ENCODE measurements at regions not wholly inside any gene's neighbourhood (a gene's known extent, or its start where the extent isn't known, plus 50 kb on each side); places are given as distances from the start of the nearest gene placed in this dataset.
"Not testable (repeated sequence)": the region's sequence is repeated elsewhere in the genome, so short reads cannot be mapped to it uniquely, and the experiment has no call there.

DNA sequence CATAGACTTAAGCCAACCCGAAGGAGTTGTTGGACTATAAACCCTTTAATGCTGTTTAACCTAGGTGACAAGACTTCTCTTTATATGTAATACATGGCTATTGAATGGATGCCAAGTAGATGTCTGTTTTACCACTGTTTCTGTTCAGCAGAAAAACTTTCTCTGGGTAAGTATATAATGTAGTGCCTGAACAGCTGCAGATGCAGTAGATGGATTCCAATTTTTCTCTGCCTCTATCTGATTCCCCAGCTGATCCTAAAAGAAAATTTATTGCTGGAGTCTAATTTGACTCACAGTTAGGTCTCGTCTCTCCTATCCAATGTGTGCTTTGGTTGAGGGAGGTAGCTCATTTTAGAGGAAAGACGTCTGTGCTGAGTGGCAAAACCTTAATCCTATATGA lies 256.5 kb upstream of the CBLB start:
- DNase-seq = no peak

DNA sequence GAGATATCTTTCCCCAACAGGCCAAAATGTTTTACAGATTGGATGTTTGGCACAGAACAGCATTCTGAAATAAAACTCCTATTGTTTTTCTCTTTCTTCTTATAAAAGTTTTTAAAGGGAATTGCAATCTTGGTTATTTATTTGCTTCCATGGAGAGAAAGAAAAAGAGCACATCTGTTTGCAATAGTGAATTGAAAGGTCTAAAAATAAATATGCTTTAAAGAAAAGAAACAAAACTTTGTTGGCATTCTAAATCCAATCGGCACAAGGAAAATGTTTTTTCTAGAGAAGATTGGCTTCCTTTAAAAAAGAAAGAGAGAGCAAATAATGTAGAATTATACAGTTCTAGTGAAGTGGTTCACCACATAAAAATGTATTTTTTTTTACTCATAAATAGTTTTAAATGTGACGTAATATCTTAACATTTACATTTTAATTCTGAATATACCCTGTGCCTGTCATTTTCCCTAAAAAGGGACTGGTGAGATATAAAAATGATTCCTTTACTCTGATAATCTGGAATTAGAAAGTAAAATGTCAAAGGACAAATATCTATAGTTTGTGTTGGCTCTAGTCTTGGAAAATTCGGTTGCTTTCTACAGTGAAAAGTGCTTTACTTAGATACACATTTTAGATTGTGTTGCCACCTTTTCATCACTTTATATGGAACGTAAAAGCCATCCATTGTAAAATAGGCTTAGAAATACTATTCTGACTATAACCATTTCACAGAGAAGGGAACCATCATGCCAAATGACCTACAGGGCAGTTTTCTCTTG lies 257.4 kb upstream of the CBLB start:
- no peak for DNase-seq

DNA sequence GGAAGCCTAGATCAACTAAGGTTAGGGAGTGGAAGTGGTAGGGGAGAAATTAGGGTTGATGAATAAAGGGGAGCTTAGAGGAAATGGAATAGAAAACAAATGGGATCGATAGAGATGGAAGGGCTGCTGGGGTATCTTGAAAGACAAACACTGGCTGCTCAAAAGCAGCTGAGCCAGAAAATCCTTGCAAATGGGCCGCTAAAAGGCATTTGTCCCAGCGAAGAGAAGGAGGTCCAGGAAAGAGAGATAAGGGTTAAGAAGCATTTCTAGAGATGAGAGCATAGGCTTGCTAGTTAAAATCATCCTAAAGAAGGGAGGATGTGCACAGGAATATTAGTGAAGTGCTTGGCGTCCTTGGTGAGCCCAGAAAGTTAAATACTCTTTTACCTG lies 258.0 kb upstream of the CBLB start:
- no peak for DNase-seq

DNA sequence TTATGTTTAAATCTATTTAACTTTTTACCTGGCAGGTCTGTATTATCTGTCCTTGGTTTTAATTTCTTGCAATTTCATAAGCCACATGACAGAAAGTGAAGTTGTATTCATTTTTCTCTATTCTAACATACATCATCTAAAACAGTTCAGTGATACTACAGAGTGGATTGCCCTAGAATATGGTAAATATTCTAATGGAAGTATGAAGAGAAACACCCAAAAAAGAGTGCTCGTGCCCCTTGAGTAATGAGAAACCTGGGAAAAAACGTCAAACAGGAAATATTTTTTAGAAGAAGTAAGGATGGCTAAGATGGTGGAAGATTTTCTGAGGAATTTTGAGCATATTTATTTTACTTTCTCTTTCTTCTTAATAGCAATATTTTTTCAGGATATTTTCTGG lies 261.1 kb upstream of the CBLB start:
- DNase-seq = no peak

DNA sequence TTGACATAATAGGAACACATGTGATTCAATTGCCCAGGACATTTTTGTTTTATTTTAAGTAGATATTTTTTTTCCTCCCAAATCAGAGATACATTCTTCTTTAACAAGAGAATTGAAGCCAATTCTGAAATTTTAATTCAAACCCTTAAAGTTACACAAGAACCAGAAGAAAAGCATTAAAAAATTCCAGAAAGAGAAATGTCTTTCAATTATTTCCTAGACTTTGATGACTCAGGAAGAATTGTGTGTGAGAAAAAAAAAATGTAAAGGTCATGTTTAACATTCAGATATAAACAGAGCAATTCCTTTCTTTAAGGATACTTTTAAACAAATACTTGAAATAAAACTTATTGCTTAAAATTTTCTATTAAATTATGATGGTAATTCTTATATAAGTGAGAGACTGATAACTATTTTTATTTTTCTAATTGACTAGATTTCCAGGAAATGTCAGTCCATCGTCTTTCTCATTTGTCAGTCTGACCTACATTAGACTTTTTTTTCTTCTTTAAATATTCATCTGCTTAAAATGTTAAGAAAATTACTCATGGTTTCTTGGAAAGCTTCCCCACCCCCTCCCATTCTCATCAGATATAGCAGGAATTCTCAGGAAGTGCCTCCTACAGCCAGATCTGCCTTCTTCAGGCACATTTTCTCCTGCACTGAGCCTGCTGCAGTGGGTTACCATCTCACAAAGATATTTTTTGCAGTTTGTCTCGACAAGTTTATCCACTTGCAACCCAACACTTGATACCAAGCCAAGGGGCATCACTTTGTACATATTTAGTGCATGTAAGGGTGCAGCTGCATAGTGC lies 261.8 kb upstream of the CBLB start:
- no peak for DNase-seq

DNA sequence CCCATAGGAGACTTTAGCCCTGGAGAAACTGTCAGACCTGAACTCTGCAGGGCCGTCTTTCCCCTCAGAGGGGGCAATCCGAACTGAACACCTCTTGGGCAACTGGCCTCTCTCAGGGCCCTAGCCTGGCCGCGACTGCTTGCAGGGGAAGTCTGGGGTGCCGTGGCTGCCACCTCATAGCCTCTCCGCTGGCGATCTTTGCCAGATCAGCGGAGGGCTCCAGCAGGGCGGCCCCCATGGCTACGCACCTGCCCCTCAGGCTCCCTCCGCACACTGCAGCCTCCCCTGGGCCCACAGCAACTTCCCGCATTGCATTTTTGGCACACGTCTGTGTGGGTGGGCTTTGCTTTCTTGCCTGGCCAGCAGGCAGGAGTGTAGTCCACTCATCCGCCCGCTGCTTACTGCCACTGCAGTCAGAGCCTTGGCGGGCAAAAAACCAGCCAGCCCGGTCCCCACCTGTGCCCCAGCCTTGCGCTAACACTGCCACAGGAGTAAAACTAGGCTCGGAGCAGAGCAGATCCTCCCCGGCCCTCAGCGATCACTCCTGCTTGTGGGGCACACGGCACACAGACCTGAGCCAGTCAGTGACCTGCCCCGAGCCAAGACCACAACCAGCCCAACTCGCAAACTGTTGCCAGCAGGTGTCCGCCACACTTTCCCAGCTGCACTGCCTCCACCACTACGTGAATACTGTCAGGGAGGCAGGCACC lies 266.8 kb upstream of the CBLB start:
- DNase-seq = no peak

DNA sequence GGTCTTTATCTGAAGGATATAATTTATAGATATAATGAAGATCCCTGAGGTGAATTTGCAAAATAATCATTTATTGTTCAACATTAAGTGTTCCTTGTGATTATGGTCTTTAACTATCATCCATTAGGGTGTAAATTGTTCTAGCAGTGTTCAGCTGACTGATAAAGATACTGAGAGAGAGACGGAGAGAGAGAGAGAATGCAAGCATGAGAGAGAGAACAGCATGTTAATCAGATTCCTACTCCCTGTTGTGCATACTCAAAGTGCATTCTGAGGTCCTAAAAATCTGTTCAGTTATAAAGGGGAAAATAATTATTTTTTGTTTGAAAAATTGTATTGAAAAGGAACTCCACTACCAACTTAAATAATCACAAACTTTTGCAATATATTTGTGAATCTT lies 271.0 kb upstream of the CBLB start:
- DNase-seq = no peak

DNA sequence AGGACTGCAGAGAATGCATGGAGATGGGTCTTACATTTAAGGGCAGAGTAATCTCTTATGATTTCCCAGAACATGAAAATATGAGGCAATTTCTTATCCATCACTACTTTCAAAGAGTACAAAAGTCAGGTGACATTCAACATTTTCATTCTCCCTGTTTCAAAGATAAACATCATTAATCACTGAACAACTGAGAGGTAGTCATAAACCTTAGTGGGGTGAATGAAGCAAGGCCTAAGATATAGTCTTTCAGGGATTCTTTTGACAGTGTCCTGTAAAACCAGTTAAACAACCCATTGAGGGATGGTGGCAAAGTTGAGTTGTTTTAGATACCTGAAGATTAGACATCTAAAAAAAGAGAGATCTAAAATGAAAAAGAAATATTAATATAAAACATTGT lies 271.6 kb upstream of the CBLB start:
- DNase-seq = no peak

DNA sequence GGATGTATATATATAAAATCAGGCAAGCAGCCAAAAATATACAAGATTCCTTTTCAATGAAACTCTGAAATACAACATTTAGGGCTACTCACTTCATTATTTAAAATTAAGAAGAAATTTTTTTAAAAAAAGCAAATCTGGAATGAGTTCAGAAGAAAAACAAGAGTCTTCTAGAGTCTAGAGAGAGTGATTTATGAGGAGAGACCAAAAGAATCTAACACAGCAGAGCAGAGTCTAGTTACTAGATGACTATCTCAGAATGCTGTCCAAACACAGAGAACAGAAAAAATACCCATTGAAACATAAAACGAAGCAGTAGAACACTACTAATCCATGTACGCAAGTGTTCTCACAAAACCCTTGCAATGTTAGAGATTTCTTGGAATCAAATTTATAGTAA lies 275.2 kb upstream of the CBLB start:
- DNase-seq = no peak

DNA sequence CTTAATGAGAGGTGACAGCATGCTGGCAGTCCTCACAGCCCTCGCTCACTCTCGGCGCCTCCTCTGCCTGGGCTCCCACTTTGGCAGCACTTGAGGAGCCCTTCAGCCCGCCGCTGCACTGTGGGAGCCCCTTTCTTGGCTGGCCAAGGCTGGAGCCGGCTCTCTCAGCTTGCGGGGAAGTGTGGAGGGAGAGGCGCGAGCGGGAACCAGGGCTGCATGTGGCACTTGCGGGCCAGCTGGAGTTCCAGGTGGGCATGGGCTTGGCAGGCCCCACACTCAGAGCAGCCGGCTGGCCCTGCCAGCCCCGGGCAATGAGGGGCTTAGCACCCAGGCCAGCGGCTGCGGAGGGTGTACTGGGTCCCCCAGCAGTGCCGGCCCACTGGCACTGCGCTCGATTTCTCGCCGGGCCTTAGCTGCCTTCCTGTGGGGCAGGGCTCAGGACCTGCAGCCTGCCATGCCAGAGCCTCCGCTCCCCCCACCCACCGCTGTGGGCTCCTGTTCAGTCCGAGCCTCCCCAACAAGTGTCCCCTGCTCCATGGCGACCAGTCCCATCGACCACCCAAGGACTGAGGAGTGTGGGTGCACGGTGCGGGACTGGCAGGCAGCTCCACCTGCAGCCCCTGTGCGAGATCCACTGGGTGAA lies 279.7 kb upstream of the CBLB start:
- not testable (repeated sequence) for DNase-seq

DNA sequence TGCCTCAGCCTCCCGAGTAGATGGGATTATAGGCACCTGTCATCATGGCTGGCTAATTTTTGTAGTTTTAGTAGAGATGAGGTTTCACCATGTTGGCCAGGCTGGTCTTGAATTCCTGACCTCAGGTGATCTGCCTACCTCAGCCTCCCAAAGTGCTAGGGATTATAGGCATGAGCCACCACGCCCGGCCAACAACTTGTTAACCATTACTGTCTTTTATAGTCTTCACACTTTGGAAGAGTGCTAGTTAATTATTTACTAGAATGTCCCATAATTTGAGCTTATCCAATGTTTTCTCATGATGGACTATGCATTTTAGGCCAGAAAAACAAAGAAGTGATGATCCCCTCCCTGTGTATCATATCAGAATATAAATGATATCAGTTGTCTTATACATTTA lies 288.6 kb upstream of the CBLB start:
- DNase-seq = no peak

DNA sequence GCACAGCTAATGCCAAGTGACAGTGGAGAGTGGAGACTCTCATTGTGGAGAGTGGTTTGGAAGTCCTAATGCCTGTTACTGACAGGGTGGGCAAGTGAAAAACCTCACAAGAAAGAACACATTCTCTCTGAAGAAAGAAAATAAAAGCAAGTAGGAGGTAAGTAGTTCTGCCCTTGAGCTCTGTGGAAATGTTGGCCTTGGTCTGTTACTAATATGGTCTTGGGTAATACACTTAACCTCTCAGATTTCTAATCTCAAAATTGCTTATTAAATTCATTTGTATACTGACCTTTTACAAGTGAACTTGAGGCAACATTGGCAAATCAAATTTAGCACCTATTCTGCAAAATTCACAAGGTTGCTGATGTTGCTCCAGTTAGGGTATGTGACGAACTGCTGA lies 291.6 kb upstream of the CBLB start:
- no peak for DNase-seq

DNA sequence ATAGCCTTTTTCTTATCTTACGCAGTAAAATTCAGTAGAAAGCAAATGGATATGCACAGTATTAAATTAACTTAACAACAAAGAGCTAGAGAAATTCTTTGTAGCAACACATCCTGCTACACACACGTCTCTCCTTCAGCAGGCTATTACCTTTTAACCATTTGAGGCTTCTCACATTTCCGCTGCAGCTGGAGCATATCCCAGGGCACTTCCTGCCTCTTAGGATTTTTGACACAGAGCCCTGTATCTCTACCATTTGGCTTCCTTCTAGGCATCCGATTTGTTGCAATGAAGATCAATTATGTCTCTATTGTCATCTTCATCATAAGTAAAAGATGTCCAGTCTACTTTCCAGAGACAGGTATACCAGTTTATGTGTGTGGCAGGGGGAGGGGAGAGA lies 292.4 kb upstream of the CBLB start:
- DNase-seq = no peak

DNA sequence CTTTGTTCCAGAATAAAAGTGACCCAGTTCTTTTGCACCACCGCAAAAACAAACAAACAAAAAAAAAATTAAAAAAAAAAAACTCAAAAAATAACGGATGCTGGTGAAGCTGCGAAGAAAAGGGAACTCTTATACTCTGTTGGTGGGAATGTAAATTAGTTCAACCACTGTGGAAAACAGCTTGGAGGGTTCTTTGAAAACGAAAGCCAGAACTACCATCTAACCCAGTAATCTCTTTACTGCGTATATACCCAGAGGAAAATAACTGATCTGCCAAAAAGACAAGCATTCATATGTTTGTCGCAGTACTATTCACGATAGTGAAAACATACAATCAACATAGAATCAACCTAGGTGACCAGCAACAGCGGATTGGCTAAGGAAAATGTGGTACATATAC lies 298.9 kb upstream of the CBLB start:
- DNase-seq = no peak

DNA sequence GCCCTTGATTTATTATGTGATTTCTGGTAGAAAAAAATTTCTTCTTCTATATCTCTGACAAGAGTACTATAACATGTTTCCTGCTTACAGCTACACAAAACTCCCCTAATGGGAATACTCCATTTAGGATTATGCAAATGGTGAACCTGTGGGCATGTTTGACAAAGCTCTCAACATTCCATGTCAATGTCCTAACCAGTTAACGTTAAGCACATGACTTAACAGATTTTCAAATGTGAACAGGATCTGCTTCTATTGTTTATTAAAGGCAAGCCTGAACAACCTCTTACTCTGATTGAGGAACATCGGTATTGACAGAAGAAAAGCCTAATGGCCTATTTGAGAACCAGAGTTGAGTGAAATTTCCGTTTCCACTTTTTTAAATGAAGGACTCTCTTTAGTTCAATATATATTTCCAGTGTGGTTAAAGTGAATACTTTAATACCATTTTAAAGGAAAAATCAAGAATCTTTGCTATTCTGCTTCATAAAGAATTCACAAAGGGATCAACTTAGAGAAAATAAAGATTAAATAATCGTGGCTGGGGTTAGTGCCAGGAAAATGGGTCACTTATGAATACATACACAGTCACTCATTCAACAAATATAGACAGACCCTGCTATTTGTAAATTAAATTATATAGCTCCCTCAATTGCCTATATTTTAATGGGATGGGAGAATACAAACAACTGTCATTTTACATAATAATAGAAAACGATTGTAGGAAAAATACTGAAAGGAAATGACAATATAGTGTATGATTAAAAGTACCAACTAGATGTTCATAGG lies 300.3 kb upstream of the CBLB start:
- no peak for DNase-seq

DNA sequence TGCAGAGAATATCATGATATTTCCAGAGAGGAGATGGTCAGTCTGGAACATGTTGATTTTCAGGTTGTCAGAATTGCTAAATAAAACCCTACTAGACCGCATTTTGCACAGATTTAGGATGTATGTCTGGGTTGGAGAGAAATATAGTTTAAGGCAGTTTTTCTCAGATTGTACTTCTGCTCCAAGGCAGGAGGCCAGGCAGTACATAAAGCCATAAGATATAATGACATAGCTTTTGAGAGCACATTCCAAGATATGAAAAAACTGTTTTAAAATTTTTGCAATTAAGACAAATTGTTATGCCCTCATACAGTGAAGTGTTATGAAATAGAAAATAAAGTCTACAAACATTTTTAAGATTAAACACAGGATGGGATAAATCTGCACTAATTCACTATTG lies 301.8 kb upstream of the CBLB start:
- no peak for DNase-seq

DNA sequence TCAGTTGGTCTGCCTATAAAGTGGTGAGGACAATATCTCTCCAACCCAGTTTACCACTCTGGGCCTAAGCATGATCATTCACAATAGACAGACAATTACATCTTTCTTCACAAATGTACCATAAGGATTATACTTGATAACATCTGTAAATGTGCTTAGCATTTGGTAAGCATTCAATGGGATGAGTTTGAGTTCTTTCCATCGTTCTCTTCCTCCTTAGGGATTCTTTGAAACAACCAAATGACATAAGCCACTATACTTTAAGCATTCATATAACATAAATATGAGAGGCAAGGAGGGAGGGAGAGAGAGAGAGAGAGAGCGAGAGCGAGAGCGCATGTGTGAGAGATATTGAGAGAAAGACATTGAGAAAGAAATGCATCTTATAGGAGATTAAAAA lies 303.3 kb upstream of the CBLB start:
- no peak for DNase-seq

DNA sequence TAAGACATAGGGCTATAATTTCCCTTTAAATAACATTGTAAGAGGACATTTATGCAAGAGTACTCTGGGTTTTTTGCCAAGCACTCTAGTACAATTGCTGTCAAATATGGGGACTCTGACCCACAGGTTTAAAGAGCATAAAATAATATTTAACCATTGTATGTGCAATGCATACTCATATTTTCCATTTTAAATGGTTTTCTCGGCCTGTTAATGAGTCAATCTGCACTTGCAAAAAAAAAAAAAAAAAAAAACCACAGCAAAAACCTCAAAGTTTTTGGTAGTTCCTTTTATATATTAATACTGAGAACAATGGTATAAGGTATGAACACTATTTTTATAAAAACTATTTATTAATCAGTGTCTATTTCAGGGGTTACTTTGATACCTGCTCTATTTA lies 304.0 kb upstream of the CBLB start:
- DNase-seq = no peak

DNA sequence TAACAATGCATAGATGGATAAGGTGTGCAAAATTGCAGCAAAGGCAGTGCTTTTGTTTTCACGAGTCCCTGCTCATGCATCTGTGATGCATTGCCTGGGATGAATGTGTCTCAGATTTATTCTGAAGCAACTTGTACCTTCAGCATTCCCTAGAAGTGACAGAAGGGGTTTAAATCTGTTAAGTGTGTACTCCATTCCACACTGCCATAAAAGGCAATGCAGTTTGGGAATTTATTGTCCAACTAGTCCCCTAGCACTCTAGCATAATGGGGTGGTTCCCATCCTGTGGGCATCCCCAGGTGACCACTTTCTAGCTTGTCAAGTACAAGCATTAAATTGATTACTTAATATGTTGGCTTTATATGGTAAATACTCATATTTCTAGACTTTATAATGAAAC lies 306.5 kb upstream of the CBLB start:
- DNase-seq = no peak

DNA sequence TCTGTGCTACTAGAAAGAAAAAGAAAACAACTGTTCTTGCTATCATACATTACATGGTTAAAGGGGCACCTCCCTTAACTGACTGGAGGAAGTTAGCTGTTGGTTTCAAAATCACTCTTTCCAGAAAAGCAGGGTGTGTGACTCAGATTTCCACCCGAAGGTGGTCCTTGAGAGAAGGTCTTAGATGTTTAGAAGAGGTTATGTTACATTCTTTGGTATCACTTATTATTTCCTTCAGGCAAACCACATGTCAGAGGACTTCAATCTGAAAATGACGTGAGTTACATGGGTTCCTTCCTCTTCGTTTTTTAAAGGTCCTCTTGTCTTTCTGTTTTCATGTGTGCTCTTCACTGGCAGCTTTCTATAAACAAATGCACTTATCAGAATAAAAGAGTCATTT lies 307.9 kb upstream of the CBLB start:
- DNase-seq = peak; percentile 43 to 63

DNA sequence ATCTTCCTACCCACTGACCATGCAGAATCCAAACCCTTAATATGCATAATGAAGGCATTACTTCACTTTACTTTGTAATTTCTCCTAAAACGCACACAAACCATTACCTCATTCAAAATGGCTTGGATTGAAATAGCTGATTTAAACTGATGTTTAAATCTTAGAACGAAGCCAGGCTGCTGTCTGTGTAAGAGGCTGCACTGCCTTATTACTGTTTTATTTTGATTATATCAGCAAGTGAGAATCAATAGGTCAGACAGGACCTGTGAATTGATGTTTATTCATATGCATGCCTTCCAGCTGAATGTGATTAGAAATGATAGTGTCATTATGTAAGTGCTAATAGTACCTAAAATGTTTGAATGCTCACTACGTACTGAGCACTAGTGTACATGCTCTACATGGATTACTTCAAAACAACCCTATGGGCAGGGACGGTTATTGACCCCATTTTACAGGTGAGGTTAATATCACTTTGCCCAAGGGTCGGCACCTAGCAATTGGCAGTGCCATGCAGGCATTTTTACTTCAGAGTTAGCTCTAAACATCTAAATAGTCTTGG lies 314.2 kb upstream of the CBLB start:
- DNase-seq = no peak

DNA sequence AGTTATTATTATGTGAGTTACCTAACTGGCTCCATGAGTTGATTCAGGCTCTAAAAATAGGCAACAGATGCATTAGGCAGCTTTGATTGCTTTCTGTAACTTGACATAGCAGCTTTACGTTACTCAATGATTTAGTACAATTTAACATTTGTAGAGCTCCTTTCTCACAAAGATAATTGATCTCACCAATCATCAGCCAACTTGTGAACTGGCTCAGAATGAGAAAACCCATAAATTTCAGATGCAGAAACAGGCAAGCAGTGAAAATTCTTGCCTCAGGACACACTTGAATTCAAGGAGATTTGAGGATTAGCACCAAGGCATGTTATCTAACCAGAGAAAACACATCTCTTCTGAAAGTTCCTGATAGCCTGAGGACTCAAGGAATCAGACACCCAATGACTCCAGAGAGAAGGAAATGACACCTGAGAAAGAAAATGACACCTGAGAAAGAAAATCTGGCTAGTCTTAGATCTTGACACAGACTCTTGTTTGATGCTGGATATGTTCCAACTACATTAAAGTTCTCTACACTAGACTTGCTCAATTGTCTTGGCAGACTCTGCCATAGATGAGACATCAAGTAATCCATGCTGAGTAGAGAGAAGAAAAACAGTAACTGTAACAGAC lies 315.1 kb upstream of the CBLB start:
- DNase-seq = no peak

Measured in stimulated activated CD4-positive, alpha-beta T cell treated with anti-CD3 and anti-CD28 coated beads, Interleukin-2, amount 100 ng/mL, for 24 hours (primary cell).